Bone marrow (tissue), 2 donors: ENCODE measurements at regions not wholly inside any gene's neighbourhood (a gene's known extent, or its start where the extent isn't known, plus 50 kb on each side); places are given as distances from the start of the nearest gene placed in this dataset.

ENCODE experiments used
- DNase-seq, 2 donors: peaks; one replicate each; lab custom pipeline; 2025; lab: John Stamatoyannopoulos, UW

DNA sequence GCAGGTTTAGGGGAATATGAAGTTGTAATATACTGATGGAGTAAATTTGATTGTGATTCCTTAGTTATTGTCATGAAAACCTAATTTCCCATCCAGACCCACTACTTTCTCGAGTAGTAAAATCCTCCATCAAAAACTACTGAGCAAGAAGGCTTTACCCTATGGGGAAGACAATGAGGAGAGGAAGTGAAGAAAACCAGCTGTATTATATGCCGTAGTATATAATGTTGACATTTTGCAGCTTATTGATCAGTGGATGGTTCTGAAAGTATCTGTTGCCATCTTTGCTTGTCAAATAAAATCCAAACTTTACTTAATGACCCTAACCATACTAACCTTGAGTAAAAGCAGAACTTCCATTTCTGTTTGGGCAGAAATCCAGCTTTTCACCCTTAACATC, 292.8 kb upstream of the RAG2 start:
- no peak for DNase-seq

- DNase-seq, result no peak
Observed at GRCh38 chr11:36890121-36890679, 292.2 kb upstream of the RAG2 start.

GRCh38 chr11:36885154-36885553, 287.1 kb upstream of the RAG2 start:
- no peak for DNase-seq

GRCh38 chr11:36878737-36879136, 280.7 kb upstream of the RAG2 start:
- no peak for DNase-seq

DNA sequence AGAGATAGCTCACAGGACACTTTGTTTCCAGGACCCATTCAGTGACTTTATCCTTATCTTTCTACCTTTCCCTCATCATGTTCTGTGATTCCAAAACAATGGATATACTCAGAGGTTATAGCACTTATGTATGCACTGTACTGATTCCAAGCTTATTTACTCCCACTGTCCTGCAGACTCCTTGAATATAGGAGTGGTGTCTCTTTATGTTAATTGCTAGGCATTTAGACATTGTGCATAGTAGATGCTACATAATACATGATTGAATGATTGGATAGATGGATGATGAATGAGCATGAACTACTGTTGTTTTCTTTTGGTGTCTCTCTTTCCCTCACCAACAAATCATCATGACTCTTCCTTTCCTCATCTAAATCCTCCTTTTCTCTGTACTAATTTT, 279.1 kb upstream of the RAG2 start:
- DNase-seq, result no peak

DNA sequence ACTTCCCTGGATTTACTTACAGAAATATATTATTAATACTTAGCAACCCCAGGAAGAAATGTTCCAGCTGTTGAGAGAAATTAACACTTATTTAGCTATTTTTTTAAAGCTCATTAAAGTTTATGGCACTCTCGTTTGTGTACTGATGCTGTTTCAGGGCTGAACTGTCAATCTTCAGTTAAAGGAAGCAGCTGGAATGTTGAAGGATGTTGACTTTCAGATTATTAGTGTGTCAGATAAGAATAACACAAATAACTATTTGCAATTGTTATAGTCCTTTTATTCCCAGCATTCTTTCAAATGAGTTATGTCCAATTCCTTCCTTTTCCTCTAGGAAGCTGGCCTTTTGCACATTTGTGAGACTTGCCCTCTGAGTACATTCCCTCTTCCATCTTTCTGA, 278.2 kb upstream of the RAG2 start:
- DNase-seq, result no peak

- DNase-seq, result no peak
Observed at GRCh38 chr11:36874291-36874690, 276.3 kb upstream of the RAG2 start.

DNA sequence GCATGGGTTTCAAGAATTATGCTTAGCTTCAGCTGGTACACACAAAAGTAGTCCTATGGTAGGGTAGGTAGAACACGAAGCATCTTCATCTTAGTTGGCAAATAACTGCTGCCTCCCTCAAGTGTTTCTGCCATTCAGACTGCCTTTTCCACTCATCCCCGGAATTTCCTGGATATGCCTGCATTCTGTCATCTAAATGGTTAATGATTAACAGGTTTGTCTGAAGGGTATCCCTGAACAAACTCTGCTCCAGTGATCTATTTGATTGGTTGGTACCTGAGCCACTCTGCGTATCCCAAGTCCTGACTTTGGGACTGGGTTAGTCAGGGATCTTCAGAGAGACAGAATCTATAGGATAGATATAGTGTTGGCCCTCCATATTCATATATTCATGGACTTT, 272.3 kb upstream of the RAG2 start:
- DNase-seq, result no peak

- DNase-seq, result no peak
Observed at GRCh38 chr11:36868380-36868779, 270.3 kb upstream of the RAG2 start.

DNA sequence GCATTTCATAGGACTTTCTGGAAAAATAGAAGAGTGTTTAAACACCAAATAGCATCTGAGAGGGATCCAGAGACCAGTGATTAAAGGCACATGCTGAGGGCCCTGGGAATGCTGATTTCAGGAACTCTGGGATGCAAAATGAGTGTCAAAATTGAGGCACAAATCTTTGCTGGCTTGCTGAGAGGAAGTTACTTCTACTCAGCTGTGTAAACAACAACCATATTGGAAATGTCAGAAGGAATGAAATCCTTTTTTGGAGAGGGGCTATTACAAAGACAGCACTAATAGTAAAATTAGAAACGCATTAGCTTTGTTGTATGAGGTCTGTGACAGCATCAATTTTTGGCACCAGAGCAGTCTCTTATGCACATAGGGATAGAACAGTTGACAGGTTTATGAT, 267.8 kb upstream of the RAG2 start:
- no peak for DNase-seq

- DNase-seq, result no peak
Observed at GRCh38 chr11:36854875-36855274, 256.8 kb upstream of the RAG2 start.

DNA sequence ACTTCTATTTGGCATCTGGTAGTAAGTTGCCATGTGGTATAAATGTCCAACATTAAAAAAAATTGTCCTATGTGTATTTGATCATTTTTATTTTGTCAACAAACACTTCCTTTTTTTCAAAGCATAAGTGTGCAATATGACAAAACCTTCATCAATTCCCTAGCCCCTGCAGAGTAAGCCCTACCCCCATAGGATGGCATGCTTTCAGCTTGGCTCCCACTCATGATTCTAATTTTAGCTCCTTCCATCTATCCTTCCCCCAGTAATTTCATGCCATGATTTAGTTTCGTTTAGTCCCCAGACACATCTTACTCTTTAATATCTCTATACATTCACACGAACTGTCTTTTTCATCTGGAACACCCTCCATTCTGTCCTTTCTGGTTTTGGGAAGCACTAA, 250.6 kb upstream of the RAG2 start:
- no peak for DNase-seq

DNA sequence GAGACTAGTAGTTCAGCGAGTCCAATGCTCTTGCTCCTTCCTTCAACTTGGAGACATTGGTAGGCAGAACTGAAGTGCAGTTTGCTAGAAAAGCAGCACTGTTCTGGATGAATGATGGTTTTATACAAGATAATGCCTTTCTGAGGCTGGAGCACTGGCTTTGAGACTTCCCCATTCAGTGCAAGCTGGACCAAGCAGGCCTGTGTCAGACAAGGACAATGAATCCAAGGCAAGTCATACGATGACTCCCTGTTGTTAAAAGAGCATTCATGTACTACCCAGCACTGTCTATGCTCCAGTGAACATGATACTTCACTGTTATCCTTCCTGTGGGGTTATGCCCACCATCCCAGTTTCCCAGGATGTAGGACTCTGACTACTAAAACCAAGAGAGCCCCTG, 242.3 kb upstream of the RAG2 start:
- DNase-seq, result no peak

GRCh38 chr11:36837831-36838437, 239.9 kb upstream of the RAG2 start:
- no peak for DNase-seq

- DNase-seq, result no peak
Observed at GRCh38 chr11:36825251-36825650, 227.2 kb upstream of the RAG2 start.

DNA sequence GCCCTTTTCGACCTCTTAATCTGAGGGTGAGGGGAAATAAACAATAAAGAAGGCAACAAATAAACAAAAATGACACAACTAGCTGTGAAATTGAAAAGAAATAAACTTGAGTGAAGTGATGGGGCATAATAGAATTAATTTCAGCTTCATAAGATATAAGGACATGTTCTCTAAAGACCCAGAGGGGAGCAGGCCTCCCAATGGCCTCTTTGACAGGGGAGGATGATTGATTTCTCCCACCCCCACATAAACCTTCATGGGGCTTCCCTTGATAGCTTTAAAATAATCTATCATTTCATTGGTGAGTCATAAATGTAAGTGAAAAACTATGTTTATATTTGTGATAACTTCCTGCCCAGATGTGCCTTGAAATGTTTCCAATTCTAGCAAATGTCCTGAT, 226.3 kb upstream of the RAG2 start:
- DNase-seq, result no peak

GRCh38 chr11:36822829-36823228, 224.8 kb upstream of the RAG2 start:
- no peak for DNase-seq

DNA sequence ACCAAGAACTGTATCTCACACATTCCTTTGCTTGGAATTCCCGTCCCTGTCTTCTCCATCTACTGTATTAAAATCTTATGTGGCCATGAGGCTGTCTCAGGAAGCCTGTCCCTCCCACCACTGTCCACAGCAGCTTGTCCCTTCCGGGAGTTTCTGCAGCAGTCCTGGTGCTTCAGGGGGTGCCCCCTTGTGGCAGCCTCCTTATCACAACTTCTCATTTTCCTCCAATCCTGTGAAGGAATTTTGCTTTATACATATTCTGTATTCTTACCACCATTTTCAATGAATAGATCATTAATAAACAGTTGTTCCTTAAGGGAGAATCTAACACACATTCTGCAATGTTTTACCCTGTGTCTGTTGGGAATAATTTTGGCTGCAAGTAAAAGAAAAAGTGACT, 220.4 kb upstream of the RAG2 start:
- DNase-seq, result no peak

- DNase-seq, result no peak
Observed at GRCh38 chr11:36817336-36817965, 219.4 kb upstream of the RAG2 start.

GRCh38 chr11:36809303-36809702, 211.3 kb upstream of the RAG2 start:
- DNase-seq, result no peak

DNA sequence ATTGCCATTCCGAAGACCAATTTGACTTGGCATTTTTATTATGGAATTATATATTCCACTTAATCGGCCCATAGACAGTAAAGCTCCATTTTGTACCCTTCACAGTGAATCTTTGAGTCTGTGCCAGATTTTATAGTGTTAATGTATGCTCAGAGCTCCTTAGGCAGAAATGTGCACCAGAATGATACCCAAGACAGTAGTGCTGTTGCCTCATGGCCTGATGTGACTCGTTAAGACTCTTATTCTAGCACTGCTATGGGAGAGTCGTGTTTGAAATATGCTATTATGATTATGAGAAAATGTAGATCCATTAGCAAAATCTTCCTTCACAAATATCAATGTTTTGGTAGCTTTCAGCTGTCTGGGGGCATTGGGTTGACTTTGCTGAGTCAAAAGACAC, 209.8 kb upstream of the RAG2 start:
- no peak for DNase-seq

- no peak for DNase-seq
Observed at GRCh38 chr11:36803084-36803483, 205.0 kb upstream of the RAG2 start.

DNA sequence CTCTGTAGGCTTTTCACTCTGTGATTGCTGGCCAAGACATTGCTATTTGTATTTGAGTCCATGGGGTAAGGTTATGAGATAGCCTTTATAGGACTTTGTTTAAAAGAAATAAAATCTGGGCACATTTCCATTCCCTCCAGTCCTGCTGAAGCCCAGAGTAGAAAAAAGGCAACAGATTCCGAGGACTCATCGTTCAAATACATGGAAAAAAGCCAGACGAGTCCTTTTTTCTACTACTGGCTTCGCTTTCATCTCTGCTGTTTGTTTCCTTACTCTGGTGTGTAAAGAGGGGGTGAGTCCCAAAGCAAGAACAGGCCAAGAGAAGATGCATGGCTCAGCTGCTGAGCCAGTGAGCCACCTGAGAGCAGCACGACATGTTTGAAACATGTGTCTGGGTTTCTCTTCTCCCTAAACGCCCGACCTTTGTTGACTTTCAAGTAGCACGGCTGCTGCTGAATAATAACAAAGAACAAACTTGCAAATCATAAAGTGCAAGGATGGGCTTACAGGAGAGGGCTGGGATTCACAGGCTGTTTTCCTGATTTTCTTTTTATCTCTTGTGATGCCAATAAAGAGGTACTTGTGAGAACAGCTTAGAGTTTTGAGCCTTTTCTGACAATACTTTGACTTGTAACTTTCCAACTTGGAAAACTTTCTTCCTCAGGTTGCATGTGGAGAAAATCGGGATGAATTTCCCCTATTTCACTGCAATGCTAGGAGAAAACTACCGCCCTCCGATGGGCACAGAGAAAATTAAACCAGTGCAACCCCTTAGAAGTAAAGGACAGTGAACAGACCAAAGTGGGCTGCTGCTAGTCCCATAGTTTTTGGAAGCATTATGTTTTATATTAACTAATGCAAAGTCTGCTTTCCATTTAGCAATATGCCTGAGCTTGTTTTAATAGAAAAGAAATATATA, 195.2 kb upstream of the RAG2 start:
- DNase-seq, result no peak
